ENCODE measurements at regions not wholly inside any gene's neighbourhood (a gene's known extent, or its start where the extent isn't known, plus 50 kb on each side); places are given as distances from the start of the nearest gene placed in this dataset.

DNA sequence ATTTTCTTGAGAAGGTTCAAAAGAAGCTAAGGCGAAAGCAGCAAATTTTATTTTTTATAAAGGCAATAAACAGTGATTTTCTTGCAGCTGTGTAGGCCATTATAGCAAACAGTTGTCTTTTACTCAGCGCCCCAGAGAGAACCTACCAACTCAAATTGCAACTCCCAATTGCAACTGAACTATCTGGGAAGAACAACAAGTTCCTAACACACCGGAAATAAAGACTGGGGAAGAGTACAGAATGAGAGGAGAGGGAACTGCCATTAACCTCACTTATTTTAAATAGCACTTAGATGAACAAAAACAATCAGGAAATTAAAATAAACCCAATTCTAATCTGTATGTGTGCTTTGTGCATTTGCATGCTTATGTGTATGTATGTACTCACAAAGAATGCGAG is 171.1 kb downstream of the KCTD12 start:
- Histone ChIP-seq H3K4me3 (ENCODE audit: low read length) (no peak overlapping the region), H3K36me3 (replicated peaks; ENCODE audit: low read depth, low read length) (no peaks in the 10 kb centered on the region), H3K79me2 (ENCODE audit: low read length) (no peaks in the 10 kb centered on the region), H3K9me3 (ENCODE audit: insufficient read depth, low read length) (no peaks in the 10 kb centered on the region), H3K4me1 (ENCODE audit: low read length) (no peaks in the 10 kb centered on the region), H3K9ac (ENCODE audit: low read length) (no peak overlapping the region), H3K4me2 (ENCODE audit: low read length) (no peak overlapping the region), H2AFZ (ENCODE audit: low read depth, low read length) (no peak overlapping the region), H3K27me3 (ENCODE audit: low read depth, low read length) (no peaks in the 10 kb centered on the region), H4K20me1 (ENCODE audit: insufficient read depth, low read length) (no peaks in the 10 kb centered on the region), H3K27ac (ENCODE audit: low read length) (no peak overlapping the region)
- TF ChIP-seq EZH2phosphoT487 (IDR thresholded peaks at IDR 0.05; ENCODE audit: low read depth): no peak
- TF ChIP-seq, protein P1, sequence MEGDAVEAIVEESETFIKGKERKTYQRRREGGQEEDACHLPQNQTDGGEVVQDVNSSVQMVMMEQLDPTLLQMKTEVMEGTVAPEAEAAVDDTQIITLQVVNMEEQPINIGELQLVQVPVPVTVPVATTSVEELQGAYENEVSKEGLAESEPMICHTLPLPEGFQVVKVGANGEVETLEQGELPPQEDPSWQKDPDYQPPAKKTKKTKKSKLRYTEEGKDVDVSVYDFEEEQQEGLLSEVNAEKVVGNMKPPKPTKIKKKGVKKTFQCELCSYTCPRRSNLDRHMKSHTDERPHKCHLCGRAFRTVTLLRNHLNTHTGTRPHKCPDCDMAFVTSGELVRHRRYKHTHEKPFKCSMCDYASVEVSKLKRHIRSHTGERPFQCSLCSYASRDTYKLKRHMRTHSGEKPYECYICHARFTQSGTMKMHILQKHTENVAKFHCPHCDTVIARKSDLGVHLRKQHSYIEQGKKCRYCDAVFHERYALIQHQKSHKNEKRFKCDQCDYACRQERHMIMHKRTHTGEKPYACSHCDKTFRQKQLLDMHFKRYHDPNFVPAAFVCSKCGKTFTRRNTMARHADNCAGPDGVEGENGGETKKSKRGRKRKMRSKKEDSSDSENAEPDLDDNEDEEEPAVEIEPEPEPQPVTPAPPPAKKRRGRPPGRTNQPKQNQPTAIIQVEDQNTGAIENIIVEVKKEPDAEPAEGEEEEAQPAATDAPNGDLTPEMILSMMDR (IDR thresholded peaks at IDR 0.05; ENCODE audit: low read depth, low read length): no peak

DNA sequence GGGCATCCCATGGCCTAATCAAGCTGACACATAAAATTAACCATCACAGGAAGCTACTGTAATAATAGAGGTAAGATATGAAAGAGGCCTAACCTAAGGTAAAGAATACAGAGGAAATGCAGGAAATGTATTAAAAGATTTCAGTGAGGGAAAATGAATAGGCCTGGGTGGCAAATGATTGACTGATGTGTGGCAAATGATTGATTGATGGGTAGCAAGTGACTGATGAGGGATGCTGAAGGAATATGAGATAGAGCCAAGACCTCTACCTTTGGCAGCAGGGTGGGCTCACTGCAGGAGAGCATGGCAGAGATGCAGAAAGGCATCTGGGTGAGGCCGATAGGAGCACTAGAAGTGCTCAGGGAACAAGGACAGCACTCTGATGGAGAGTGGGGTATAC is 172.9 kb downstream of the KCTD12 start:
- Histone ChIP-seq H2AFZ (ENCODE audit: low read depth, low read length) (no peak overlapping the region), H3K9ac (ENCODE audit: low read length) (no peak overlapping the region), H3K4me1 (ENCODE audit: low read length) (no peaks in the 10 kb centered on the region), H3K9me3 (ENCODE audit: insufficient read depth, low read length) (no peaks in the 10 kb centered on the region), H3K4me3 (ENCODE audit: low read length) (no peak overlapping the region), H4K20me1 (ENCODE audit: insufficient read depth, low read length) (no peaks in the 10 kb centered on the region), H3K27ac (ENCODE audit: low read length) (no peak overlapping the region), H3K79me2 (ENCODE audit: low read length) (no peaks in the 10 kb centered on the region), H3K4me2 (ENCODE audit: low read length) (no peak overlapping the region), H3K27me3 (ENCODE audit: low read depth, low read length) (no peaks in the 10 kb centered on the region), H3K36me3 (replicated peaks; ENCODE audit: low read depth, low read length) (no peaks in the 10 kb centered on the region)
- TF ChIP-seq, protein P1 (IDR thresholded peaks at IDR 0.05; ENCODE audit: low read depth, low read length): no peak
- TF ChIP-seq EZH2phosphoT487 (IDR thresholded peaks at IDR 0.05; ENCODE audit: low read depth): no peak

DNA sequence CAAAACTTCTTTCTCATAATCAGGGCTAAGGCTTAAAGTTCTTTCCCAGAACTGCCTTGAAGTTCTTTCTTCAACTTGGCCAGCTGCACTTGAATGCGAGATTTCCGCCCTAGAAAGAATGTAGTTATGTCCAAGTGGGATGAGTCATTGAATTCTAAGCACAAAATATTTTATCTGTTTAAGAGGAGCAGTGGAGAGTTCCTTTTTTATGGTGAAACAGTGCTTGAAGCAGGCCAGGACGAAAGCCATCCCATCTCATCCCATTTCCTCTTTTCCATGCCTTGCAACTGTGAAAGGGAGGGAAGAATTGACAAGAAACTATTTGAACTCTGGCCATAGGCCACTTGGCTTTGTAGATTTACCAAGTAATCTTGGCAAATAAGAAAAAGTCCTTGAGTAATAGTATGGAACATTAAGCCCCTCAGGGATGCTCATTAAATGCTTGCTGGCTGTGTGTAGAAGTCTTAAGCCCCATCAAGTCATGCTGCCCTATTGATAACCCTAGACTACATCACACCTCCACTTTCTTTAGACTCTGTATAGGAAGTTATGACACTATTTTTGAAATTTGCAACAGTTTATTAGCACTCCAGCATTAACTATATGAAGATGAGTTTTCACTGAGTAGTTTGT is 174.5 kb downstream of the KCTD12 start:
- no peaks in the 10 kb centered on the region for H3K4me1 ChIP-seq (ENCODE audit: low read length)
- H3K9ac ChIP-seq (ENCODE audit: low read length): no peak overlapping the region
- H3K36me3 ChIP-seq (replicated peaks; ENCODE audit: low read depth, low read length): no peaks in the 10 kb centered on the region
- no peaks in the 10 kb centered on the region for H4K20me1 ChIP-seq (ENCODE audit: insufficient read depth, low read length)
- H3K4me3 ChIP-seq (ENCODE audit: low read length): no peak overlapping the region
- H2AFZ ChIP-seq (ENCODE audit: low read depth, low read length): no peak overlapping the region
- no peaks in the 10 kb centered on the region for H3K9me3 ChIP-seq (ENCODE audit: insufficient read depth, low read length)
- no peak overlapping the region for H3K27ac ChIP-seq (ENCODE audit: low read length)
- no peak for TF ChIP-seq EZH2phosphoT487 (IDR thresholded peaks at IDR 0.05; ENCODE audit: low read depth)
- TF ChIP-seq, protein P1 (IDR thresholded peaks at IDR 0.05; ENCODE audit: low read depth, low read length): no peak
- H3K27me3 ChIP-seq (ENCODE audit: low read depth, low read length): no peaks in the 10 kb centered on the region
- H3K4me2 ChIP-seq (ENCODE audit: low read length): no peak overlapping the region
- no peaks in the 10 kb centered on the region for H3K79me2 ChIP-seq (ENCODE audit: low read length)

DNA sequence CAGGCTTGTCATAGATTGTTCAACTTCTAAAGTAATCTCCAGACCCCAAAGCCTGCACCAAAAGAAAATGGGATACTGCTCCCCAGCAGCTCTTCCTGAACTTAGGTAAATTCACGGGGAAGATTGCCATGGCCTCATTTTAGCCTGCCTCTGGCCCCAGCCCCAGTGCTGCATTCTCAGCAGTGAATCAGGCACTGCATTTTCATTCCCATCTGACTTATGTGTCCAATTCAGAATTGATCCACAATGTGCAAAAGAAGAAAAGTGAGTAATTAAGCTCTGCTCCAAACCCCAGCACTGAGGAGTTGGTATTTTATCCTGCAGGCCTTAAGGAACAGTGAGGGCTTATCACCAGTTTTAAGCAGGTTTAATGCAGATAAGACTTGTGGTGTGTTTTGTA is 176.4 kb downstream of the KCTD12 start:
- H3K27ac ChIP-seq (ENCODE audit: low read length): no peak overlapping the region
- H3K27me3 ChIP-seq (ENCODE audit: low read depth, low read length): no peaks in the 10 kb centered on the region
- no peaks in the 10 kb centered on the region for H4K20me1 ChIP-seq (ENCODE audit: insufficient read depth, low read length)
- no peak overlapping the region for H2AFZ ChIP-seq (ENCODE audit: low read depth, low read length)
- TF ChIP-seq, protein P1 (IDR thresholded peaks at IDR 0.05; ENCODE audit: low read depth, low read length): no peak
- no peak for TF ChIP-seq EZH2phosphoT487 (IDR thresholded peaks at IDR 0.05; ENCODE audit: low read depth)
- no peaks in the 10 kb centered on the region for H3K4me1 ChIP-seq (ENCODE audit: low read length)
- no peak overlapping the region for H3K9ac ChIP-seq (ENCODE audit: low read length)
- H3K4me2 ChIP-seq (ENCODE audit: low read length): no peak overlapping the region
- no peaks in the 10 kb centered on the region for H3K9me3 ChIP-seq (ENCODE audit: insufficient read depth, low read length)
- H3K36me3 ChIP-seq (replicated peaks; ENCODE audit: low read depth, low read length): no peaks in the 10 kb centered on the region
- H3K4me3 ChIP-seq (ENCODE audit: low read length): no peak overlapping the region
- no peaks in the 10 kb centered on the region for H3K79me2 ChIP-seq (ENCODE audit: low read length)
